RWPE1 (cell line): ENCODE measurements at regions not wholly inside any gene's neighbourhood (a gene's known extent, or its start where the extent isn't known, plus 50 kb on each side); places are given as distances from the start of the nearest gene placed in this dataset.

Experiments
- CTCF ChIA-PET: fragments of 350-600 bp; sonication (Branson Sonifier 250); formaldehyde crosslinking; extraction: SDS; loops from one replicate; lab custom pipeline; 2021; lab: Yijun Ruan, JAX
- POLR2A ChIA-PET: fragments of 400-600 bp; formaldehyde crosslinking; extraction: SDS; loops from one replicate; lab custom pipeline; 2020; ENCODE audit warnings: antibody characterized with exemption; ENCODE audit not compliant: low non-redundant PET; lab: Yijun Ruan, JAX
- DNase-seq: peaks from one replicate; pipeline ENCODE4 v3.0.0; 2012; ENCODE audit warnings: low spot score
- H3K27ac ChIP-seq: fragments of 450-650 bp; 2 replicates; pipeline ENCODE4 v1.5.1; 2017
- TF ChIP-seq, protein P1 (sequence below): fragments of 450-650 bp; conservative IDR thresholded peaks from 2 replicates; pipeline ENCODE4 v1.5.1; 2017; ENCODE audit warnings: low read depth, mild to moderate bottlenecking

DNA sequence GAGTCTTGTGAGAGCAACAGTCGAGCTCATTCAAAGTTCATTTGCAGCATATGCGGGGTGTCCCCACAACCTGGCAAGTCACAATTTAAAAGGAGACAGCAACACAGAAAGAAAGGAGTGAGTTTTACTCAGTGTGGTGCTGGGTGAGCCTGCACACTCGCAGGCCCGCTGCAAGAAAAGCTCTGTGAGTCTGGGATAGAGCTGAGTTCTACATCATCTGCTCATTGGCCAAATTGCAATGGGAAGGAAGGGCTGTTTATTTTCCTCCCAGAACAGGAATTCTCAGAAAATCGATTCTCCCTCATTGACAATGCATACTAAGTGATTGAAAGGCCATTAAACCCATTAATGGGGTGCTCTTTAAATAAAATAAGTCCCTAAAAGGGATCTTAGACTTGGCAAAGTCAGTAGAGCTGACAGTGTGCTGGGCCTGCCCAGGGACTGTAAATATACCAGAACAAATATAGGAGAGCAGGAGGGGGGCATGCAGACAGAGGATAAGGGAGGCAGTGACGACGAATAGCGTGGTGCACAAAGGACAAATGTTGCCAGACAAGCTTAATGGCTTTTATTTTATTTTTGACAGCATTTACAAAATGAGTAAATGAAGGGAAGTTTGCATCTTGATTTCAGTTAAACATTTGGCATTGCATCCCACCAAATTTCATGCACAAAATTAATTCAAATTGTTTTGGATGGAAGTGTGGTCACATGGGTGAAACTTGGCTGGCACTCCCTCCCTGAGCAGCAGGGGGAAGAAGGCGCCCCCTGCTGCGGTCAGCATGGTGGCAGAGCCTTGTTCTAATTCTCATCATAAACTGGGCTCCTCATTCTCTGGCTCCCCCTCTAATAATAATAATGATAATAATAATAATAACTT lies 215.7 kb downstream of the SNX10 start:
- ChIA-PET CTCF (interaction anchor here (0.5 to 0.6 kb wide), 2 partner anchors 47 to 109 kb away, joined by 4 to 7 read pairs; no protein-coding TSS in a partner anchor), POLR2A (interaction anchor here (0.6 kb wide), 1 partner anchor 1300 kb away, joined by 3 read pairs; no protein-coding TSS in a partner anchor)
- DNase-seq, result no peak
- no peak overlapping the region for H3K27ac ChIP-seq
- TF ChIP-seq, protein P1, sequence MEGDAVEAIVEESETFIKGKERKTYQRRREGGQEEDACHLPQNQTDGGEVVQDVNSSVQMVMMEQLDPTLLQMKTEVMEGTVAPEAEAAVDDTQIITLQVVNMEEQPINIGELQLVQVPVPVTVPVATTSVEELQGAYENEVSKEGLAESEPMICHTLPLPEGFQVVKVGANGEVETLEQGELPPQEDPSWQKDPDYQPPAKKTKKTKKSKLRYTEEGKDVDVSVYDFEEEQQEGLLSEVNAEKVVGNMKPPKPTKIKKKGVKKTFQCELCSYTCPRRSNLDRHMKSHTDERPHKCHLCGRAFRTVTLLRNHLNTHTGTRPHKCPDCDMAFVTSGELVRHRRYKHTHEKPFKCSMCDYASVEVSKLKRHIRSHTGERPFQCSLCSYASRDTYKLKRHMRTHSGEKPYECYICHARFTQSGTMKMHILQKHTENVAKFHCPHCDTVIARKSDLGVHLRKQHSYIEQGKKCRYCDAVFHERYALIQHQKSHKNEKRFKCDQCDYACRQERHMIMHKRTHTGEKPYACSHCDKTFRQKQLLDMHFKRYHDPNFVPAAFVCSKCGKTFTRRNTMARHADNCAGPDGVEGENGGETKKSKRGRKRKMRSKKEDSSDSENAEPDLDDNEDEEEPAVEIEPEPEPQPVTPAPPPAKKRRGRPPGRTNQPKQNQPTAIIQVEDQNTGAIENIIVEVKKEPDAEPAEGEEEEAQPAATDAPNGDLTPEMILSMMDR, result no peak

DNA sequence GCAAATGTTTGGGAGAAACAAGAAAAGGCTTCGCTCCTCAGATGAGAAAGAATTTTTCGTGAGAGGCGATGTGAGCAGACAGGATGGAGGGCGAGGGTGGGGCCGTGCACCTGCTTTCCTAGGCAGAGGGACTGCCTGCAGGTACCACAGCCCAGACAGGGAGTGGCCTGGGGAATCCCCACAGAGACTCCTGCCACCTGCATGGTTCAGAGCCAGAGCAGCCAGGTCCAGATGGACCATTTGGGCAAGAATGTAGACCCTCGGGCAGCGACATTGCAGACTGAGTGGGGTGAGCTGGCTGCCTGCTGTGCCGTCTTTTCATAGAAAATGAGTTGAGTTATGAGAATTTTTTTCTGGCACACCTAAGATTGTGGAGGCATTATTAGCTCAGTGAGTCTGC lies 216.8 kb downstream of the SNX10 start:
- CTCF ChIA-PET, result interaction anchor here (0.7 to 1.2 kb wide), 3 partner anchors 7 to 201 kb away, joined by 3 to 6 read pairs (median 3); no protein-coding TSS in a partner anchor
- TF ChIP-seq, protein P1, result no peak

DNA sequence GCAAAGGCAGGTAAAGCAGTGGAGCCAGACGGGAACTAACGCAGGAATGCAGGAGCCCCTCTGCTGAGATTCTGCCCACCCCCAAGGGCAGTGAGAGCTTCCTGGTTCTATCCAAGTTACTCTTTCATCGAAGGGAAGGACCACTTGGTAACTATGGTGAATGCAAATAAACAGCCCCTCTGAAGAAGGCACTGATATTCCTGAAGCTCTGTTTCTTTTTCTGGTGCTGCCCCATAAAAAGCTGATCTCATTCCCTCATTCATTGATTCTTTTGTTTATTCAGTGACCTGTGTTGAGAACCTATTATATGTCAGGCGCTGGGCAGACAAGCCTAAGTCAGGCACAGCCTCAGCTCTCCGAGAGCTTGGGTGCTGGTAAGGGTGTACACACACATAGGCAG lies 217.3 kb downstream of the SNX10 start:
- no peak for DNase-seq
- ChIA-PET CTCF (interaction anchor here (0.7 to 1.2 kb wide), 3 partner anchors 8 to 201 kb away, joined by 3 to 6 read pairs (median 3); no protein-coding TSS in a partner anchor), POLR2A (no interaction called here)
- no peak overlapping the region for H3K27ac ChIP-seq
- TF ChIP-seq, protein P1, result no peak

More for the DNA sequence above, 216.8 kb downstream of the SNX10 start:
- H3K27ac ChIP-seq, result no peak overlapping the region
- POLR2A ChIA-PET, result interaction anchor here (0.7 kb wide), 1 partner anchor 53 kb away, joined by 4 read pairs; no protein-coding TSS in a partner anchor
- DNase-seq, result no peak

DNA sequence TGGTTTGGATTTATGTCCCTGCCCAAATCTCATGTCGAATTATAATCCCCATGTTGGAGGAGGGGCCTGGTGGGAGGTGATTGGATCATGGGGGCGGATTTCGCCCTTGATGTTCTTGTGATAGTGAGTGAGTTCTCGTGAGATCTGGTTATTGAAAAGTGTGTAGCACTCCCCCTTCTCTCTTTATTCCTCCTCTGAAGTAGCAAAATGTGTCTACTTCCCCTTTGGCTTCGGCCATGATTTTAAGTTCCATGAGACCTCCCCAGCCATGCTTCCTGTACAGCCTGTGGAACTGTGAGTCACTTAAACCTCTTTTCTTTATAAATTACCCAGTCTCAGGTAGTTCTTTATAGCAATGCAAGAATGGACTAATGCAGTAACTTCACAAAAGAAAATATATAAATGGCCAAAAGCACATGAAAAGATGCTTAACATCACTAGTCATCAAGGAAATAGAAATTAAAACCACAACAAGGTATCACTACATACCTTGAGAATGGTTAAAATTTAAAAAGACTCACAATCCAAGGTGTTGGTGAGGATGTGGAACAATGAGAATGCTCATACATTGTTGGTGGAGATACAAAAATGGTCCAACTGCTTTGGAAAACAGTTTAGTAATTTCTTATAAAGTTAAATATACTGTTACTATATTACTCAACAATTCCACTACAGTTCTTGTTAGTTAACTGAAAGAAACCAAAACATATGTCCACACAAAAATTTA lies 218.7 kb downstream of the SNX10 start:
- CTCF ChIA-PET, result no interaction called here
- no peak overlapping the region for H3K27ac ChIP-seq
- TF ChIP-seq, protein P1, result no peak
- POLR2A ChIA-PET, result no interaction called here
- no peak for DNase-seq

DNA sequence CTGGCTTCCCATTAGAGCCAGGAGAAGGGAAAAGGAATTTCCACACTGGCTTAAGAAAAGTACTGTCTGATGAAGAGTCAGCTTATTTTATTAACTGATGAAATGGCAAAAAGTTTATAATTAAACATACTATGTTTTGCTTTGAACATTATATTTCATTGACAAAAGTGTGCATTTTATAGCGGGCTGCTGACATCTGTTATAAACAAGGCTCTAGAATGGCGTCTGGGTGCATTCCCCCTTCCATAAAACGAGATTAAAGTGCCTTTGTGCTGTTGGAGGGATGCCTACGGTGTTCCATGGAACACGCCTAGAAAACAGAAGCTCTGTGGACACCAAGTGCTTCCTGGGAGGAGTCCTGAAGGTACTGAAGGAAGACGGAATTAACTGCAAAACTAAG lies 220.2 kb downstream of the SNX10 start:
- no peak overlapping the region for H3K27ac ChIP-seq
- ChIA-PET CTCF (no interaction called here), POLR2A (no interaction called here)
- DNase-seq, result no peak
- TF ChIP-seq, protein P1, result no peak

DNA sequence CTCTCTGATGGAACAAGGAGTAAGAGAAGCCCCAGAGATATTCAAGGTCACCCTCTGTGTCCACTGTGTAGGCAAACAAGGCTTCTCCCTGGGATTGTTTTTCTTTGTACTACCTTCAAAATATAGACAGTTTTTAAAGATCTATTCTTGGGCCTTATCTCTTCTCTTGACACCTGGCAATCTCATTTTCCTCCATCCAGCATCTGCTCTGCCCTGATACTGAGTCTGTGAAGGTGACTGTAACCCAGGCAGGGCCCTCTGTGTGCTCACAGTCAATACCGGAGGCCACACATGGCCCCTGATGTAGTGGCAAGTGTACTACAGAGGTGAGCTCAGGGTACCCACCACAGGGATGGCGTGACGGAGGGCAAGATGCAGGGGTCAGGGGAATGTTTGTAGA lies 221.1 kb downstream of the SNX10 start:
- ChIA-PET POLR2A (no interaction called here), CTCF (no interaction called here)
- TF ChIP-seq, protein P1, result no peak
- no peak overlapping the region for H3K27ac ChIP-seq
- no peak for DNase-seq
